Testis (tissue), 2 donors: ENCODE measurements at regions not wholly inside any gene's neighbourhood (a gene's known extent, or its start where the extent isn't known, plus 50 kb on each side); places are given as distances from the start of the nearest gene placed in this dataset.

Experiments
- DNase-seq: peaks from one replicate; pipeline ENCODE4 v3.0.0-alpha.2; 2019
- H3K27ac ChIP-seq, 2 donors: fragments of 200-600 bp; sonication (generic); one replicate each; pipeline ENCODE4 v1.5.1; 2019
- H3K27me3 ChIP-seq: fragments of 200-600 bp; sonication (generic); one replicate; pipeline ENCODE4 v1.5.1; 2019
- H3K36me3 ChIP-seq: fragments of 200-600 bp; sonication (generic); one replicate; pipeline ENCODE4 v1.5.1; 2017; ENCODE audit warnings: low read depth; ENCODE audit errors: missing control alignments
- H3K4me1 ChIP-seq: fragments of 200-600 bp; sonication (generic); one replicate; pipeline ENCODE4 v1.5.1; 2019
- H3K4me3 ChIP-seq, 2 donors: fragments of 200-600 bp; sonication (generic); one replicate each; pipeline ENCODE4 v1.5.1; 2017 to 2019
- H3K9me3 ChIP-seq: fragments of 200-600 bp; sonication (generic); one replicate; pipeline ENCODE4 v1.5.1; 2017
- CTCF ChIP-seq, 3 experiments: fragments of 450-650 bp in 2 of 3; fragments of 200-600 bp in 1 of 3; sonication (generic) in 1 of 3; IDR thresholded peaks; one replicate each; pipeline ENCODE4 v1.5.1; 2016 to 2019; ENCODE audit warnings: antibody characterized with exemption in 3 of 3, mild to moderate bottlenecking in 2 of 3, moderate library complexity in 1 of 3
- POLR2A ChIP-seq: fragments of 450-650 bp; IDR thresholded peaks from one replicate; pipeline ENCODE4 v1.6.1; 2017; ENCODE audit warnings: antibody characterized with exemption, mild to moderate bottlenecking, moderate library complexity
- WGBS, 2 donors: methylation state at CpG; one replicate each; pipeline ENCODE4 v1.1.5; 2018; 5-methylcytosine and 5-hydroxymethylcytosine counted together
- intact Hi-C: fragments of 100-400 bp; cut with DNase I; formaldehyde crosslinking; loops from one replicate; pipeline ENCODE4 v1.15.1; 2023; ENCODE audit warnings: low total_unique reads

- no peak overlapping the region for H3K27ac ChIP-seq
- H3K9me3 ChIP-seq = no peaks in the 10 kb centered on the region
- WGBS, 2 donors = 88 to 94% methylated on average over 4 of the region's 4 CpGs
- H3K4me1 ChIP-seq = no peaks in the 10 kb centered on the region
- intact Hi-C loops = no loop called here
- no peak for DNase-seq
- H3K36me3 ChIP-seq = no peaks in the 10 kb centered on the region
- H3K4me3 ChIP-seq = no peak overlapping the region
- TF ChIP-seq POLR2A = no peak
- no peak for TF ChIP-seq CTCF (IDR thresholded peaks at IDR 0.05)
- H3K27me3 ChIP-seq = no peaks in the 10 kb centered on the region
Observed at GRCh38 chr2:107312240-107312639, 426.3 kb upstream of the ST6GAL2 start.

DNA sequence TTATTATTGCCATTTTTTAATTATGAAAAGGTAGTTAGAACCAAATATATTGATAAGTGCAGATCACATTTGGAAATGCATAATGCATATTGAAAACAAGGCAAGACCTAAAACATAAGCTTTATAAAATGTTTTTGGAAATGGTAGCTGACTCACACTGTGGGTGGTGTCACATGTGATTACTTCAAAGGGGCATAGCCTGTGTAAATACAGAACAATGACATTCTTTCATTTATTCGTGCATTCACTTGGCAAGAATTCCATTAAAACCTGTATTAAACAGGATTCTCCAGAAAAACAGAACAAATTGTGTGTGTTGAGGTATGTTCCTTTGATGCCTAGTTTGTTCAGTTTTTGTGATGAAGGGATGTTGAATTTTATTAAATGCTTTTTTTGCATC is 427.3 kb upstream of the ST6GAL2 start:
- intact Hi-C loops = no loop called here
- Histone ChIP-seq H3K4me3 (no peak overlapping the region), H3K27me3 (no peaks in the 10 kb centered on the region), H3K4me1 (no peaks in the 10 kb centered on the region), H3K36me3 (no peaks in the 10 kb centered on the region), H3K9me3 (no peaks in the 10 kb centered on the region), H3K27ac (no peak overlapping the region)
- TF ChIP-seq POLR2A = no peak
- TF ChIP-seq CTCF (IDR thresholded peaks at IDR 0.05) = no peak
- WGBS, 2 donors = 46 to 57% methylated on average over 1 of the region's 1 CpG
- DNase-seq = no peak

- Histone ChIP-seq H3K4me1 (no peaks in the 10 kb centered on the region), H3K27ac (no peak overlapping the region), H3K36me3 (no peaks in the 10 kb centered on the region), H3K27me3 (no peaks in the 10 kb centered on the region), H3K9me3 (no peaks in the 10 kb centered on the region), H3K4me3 (no peak overlapping the region)
- intact Hi-C loops = no loop called here
- no peak for DNase-seq
- TF ChIP-seq POLR2A (no peak), CTCF (IDR thresholded peaks at IDR 0.05) (no peak)
- 100% methylated on average over 1 of the region's 1 CpG for WGBS, 2 donors
Observed at GRCh38 chr2:107320881-107321280, 434.9 kb upstream of the ST6GAL2 start.

DNA sequence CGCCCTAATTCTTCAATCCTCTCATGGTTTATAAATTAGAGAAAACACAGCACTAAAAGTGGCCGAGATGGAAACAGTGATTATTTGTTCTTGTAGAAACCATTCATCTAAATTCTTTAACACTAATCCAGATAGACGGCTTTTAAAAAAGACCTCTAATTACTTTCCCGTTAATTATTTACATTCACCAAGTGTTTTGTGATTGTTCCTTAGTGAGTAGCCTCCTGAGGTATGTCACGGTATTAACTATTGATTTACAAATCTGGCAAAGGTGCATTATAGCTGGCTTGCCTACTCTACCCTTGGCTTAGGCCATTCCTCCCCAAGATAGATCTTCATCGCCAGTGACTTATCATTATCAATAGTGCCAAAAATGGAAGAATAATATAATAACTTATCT is 436.4 kb upstream of the ST6GAL2 start:
- no peak for TF ChIP-seq CTCF (IDR thresholded peaks at IDR 0.05)
- TF ChIP-seq POLR2A = no peak
- no peaks in the 10 kb centered on the region for H3K9me3 ChIP-seq
- H3K27me3 ChIP-seq = no peaks in the 10 kb centered on the region
- no peak overlapping the region for H3K4me3 ChIP-seq
- no peaks in the 10 kb centered on the region for H3K36me3 ChIP-seq
- H3K4me1 ChIP-seq = no peaks in the 10 kb centered on the region
- intact Hi-C loops = no loop called here
- DNase-seq = no peak
- 92 to 96% methylated on average over 6 of the region's 6 CpGs for WGBS, 2 donors
- H3K27ac ChIP-seq = no peak overlapping the region

GRCh38 chr2:107323946-107324565 is 438.1 kb upstream of the ST6GAL2 start:
- H3K27me3 ChIP-seq = no peaks in the 10 kb centered on the region
- TF ChIP-seq CTCF (IDR thresholded peaks at IDR 0.05) = no peak
- no peak for DNase-seq
- no peak overlapping the region for H3K4me3 ChIP-seq
- no peak overlapping the region for H3K27ac ChIP-seq
- no peaks in the 10 kb centered on the region for H3K9me3 ChIP-seq
- intact Hi-C loops = no loop called here
- 74 to 75% methylated on average over 8 of the region's 8 CpGs for WGBS, 2 donors
- H3K36me3 ChIP-seq = no peaks in the 10 kb centered on the region
- H3K4me1 ChIP-seq = no peaks in the 10 kb centered on the region
